HEK293T (cell line): ENCODE measurements at regions not wholly inside any gene's neighbourhood (a gene's known extent, or its start where the extent isn't known, plus 50 kb on each side); places are given as distances from the start of the nearest gene placed in this dataset.

Experiments
- ELF4 ChIP-seq: fragments of 450-650 bp; IDR thresholded peaks from 2 replicates; pipeline ENCODE4 v1.6.1; 2017; ENCODE audit warnings: antibody characterized with exemption
- SUZ12 ChIP-seq: fragments of 450-650 bp; IDR thresholded peaks from 2 replicates; pipeline ENCODE4 v1.6.1; 2016; ENCODE audit warnings: mild to moderate bottlenecking

GRCh38 chr6:159616456-159616855 lies 76.6 kb downstream of the SOD2 start:
- TF ChIP-seq ELF4 (no peak), SUZ12 (no peak)
